Stimulated activated CD4-positive, alpha-beta T cell treated with anti-CD3 and anti-CD28 coated beads, Interleukin-4, amount 100 ng/mL, for 1 hour (primary cell): ENCODE measurements at regions not wholly inside any gene's neighbourhood (a gene's known extent, or its start where the extent isn't known, plus 50 kb on each side); places are given as distances from the start of the nearest gene placed in this dataset.
"Not testable (repeated sequence)": the region's sequence is repeated elsewhere in the genome, so short reads cannot be mapped to it uniquely, and the experiment has no call there.

Experiments used
- DNase-seq: peaks from one replicate; pipeline ENCODE4 v3.0.0-alpha.2; 2020

GRCh38 chr5:99398976-99399375, 470.2 kb upstream of the CHD1 start:
- DNase-seq: no peak

GRCh38 chr5:99386406-99387077, 457.7 kb upstream of the CHD1 start:
- DNase-seq: no peak

GRCh38 chr5:99379187-99379586, 450.4 kb upstream of the CHD1 start:
- DNase-seq: no peak

GRCh38 chr5:99378443-99378842, 449.6 kb upstream of the CHD1 start:
- DNase-seq: no peak

- DNase-seq: no peak
Observed at GRCh38 chr5:99369797-99370593, 441.2 kb upstream of the CHD1 start.

- DNase-seq: no peak
Observed at GRCh38 chr5:99368726-99369125, 439.9 kb upstream of the CHD1 start.

- no peak for DNase-seq
Observed at GRCh38 chr5:99355881-99356280, 427.1 kb upstream of the CHD1 start.

- no peak for DNase-seq
Observed at GRCh38 chr5:99349787-99350186, 421.0 kb upstream of the CHD1 start.

GRCh38 chr5:99348597-99348996, 419.8 kb upstream of the CHD1 start:
- no peak for DNase-seq

- DNase-seq: not testable (repeated sequence)
Observed at GRCh38 chr5:99339758-99340157, 411.0 kb upstream of the CHD1 start.

GRCh38 chr5:99334936-99335335, 406.1 kb upstream of the CHD1 start:
- DNase-seq: no peak

- no peak for DNase-seq
Observed at GRCh38 chr5:99331061-99331460, 402.3 kb upstream of the CHD1 start.

GRCh38 chr5:99320436-99320835, 391.6 kb upstream of the CHD1 start:
- no peak for DNase-seq

- DNase-seq: no peak
Observed at GRCh38 chr5:99317136-99317535, 388.3 kb upstream of the CHD1 start.

GRCh38 chr5:99316484-99316883, 387.7 kb upstream of the CHD1 start:
- DNase-seq: no peak

GRCh38 chr5:99315413-99316183, 386.8 kb upstream of the CHD1 start:
- no peak for DNase-seq

- no peak for DNase-seq
Observed at GRCh38 chr5:99314721-99315120, 385.9 kb upstream of the CHD1 start.

GRCh38 chr5:99308131-99308530, 379.3 kb upstream of the CHD1 start:
- DNase-seq: no peak

- DNase-seq: no peak
Observed at GRCh38 chr5:99305045-99305580, 376.3 kb upstream of the CHD1 start.

- DNase-seq: no peak
Observed at GRCh38 chr5:99285606-99286005, 356.8 kb upstream of the CHD1 start.

GRCh38 chr5:99275128-99275527, 346.3 kb upstream of the CHD1 start:
- no peak for DNase-seq

GRCh38 chr5:99272576-99272975, 343.8 kb upstream of the CHD1 start:
- DNase-seq: no peak

GRCh38 chr5:99258819-99259218, 330.0 kb upstream of the CHD1 start:
- DNase-seq: no peak

GRCh38 chr5:99248066-99248465, 319.3 kb upstream of the CHD1 start:
- DNase-seq: no peak
